GM23248 (cell line): ENCODE measurements at regions not wholly inside any gene's neighbourhood (a gene's known extent, or its start where the extent isn't known, plus 50 kb on each side); places are given as distances from the start of the nearest gene placed in this dataset.

Source experiments
- EZH2 ChIP-seq: fragments of 200-600 bp; sonication (generic); IDR thresholded peaks from 2 replicates; pipeline ENCODE4 v1.6.1; 2018; ENCODE audit warnings: antibody characterized with exemption, mild to moderate bottlenecking; ENCODE audit not compliant: insufficient read depth, poor library complexity, severe bottlenecking
- EZH2phosphoT487 ChIP-seq: fragments of 200-600 bp; sonication (generic); IDR thresholded peaks from 2 replicates; pipeline ENCODE4 v1.6.1; 2018; ENCODE audit warnings: antibody characterized with exemption, moderate library complexity, mild to moderate bottlenecking, low read depth; ENCODE audit not compliant: insufficient read depth

- TF ChIP-seq EZH2 (no peak), EZH2phosphoT487 (no peak)
These were observed 286.6 kb downstream of the PCDH20 start for GRCh38 chr13:61128850-61129645.
